Heart left ventricle (tissue), 16 donors: ENCODE measurements at regions not wholly inside any gene's neighbourhood (a gene's known extent, or its start where the extent isn't known, plus 50 kb on each side); places are given as distances from the start of the nearest gene placed in this dataset.

Experiments
- ATAC-seq, 4 donors: fragments of 200-7000 bp; cut with Tn5 transposase; one replicate each; pipeline ENCODE4 v1.9.1; 2020 to 2022; ENCODE audit warnings: moderate library complexity in 4 of 4, mild to moderate bottlenecking in 3 of 4, moderate number of reproducible peaks in 1 of 4
- DNase-seq, 5 donors: peaks; one replicate each; pipeline ENCODE4 v3.0.0-alpha.2; 2020
- H3K27ac ChIP-seq, 12 donors: fragments of 200-600 bp; sonication (generic) in 4 of 12; one replicate each; pipeline versions ENCODE4 v1.5.0 to v1.8.0; 2016 to 2022; ENCODE audit warnings: mild to moderate bottlenecking in 2 of 12
- H3K27me3 ChIP-seq, 9 donors: fragments of 200-600 bp; sonication (generic) in 2 of 9; one replicate each; pipeline versions ENCODE4 v1.5.1 to v1.8.0; 2016 to 2022; ENCODE audit warnings: mild to moderate bottlenecking in 3 of 9
- H3K36me3 ChIP-seq, 9 donors: fragments of 200-600 bp; sonication (generic) in 2 of 9; one replicate each; pipeline versions ENCODE4 v1.5.0 to v1.8.0; 2018 to 2022; ENCODE audit warnings: mild to moderate bottlenecking in 2 of 9
- H3K4me1 ChIP-seq, 12 donors: fragments of 200-600 bp; sonication (generic) in 4 of 12; one replicate each; pipeline versions ENCODE4 v1.5.0 to v1.8.0; 2016 to 2022; ENCODE audit warnings: mild to moderate bottlenecking in 3 of 12
- H3K4me3 ChIP-seq, 12 donors: fragments of 200-600 bp; sonication (generic) in 4 of 12; one replicate each; pipeline versions ENCODE4 v1.5.0 to v1.8.0; 2017 to 2022; ENCODE audit warnings: mild to moderate bottlenecking in 9 of 12, moderate library complexity in 4 of 12
- H3K9me3 ChIP-seq, 12 donors: fragments of 200-600 bp; sonication (generic) in 4 of 12; one replicate each; pipeline versions ENCODE4 v1.5.0 to v1.8.0; 2016 to 2022; ENCODE audit warnings: mild to moderate bottlenecking in 1 of 12
- POLR2A ChIP-seq, 2 donors: fragments of 450-650 bp; IDR thresholded peaks; one replicate each; pipeline ENCODE4 v1.6.1; 2017; ENCODE audit warnings: antibody characterized with exemption in 2 of 2, mild to moderate bottlenecking in 2 of 2, moderate library complexity in 2 of 2
- WGBS, 4 donors: extraction: QIAGEN DNeasy Blood & Tissue Kit in 2 of 4; methylation state at CpG; one replicate each; pipeline versions ENCODE4 v1.1.5 to v1.1.7; 2013 to 2018; 5-methylcytosine and 5-hydroxymethylcytosine counted together
- intact Hi-C, 10 donors: fragments of 100-400 bp; cut with DNase I; formaldehyde crosslinking; loops; one replicate each; pipeline versions ENCODE4 v1.11.1 to v1.14.2; 2022
- TF ChIP-seq, protein P1 (sequence below), 12 donors: fragments of 200-600 bp; sonication (generic) in 4 of 12; IDR thresholded peaks; one replicate each; pipeline versions ENCODE4 v1.5.0 to v1.8.0; 2018 to 2022; ENCODE audit warnings: antibody characterized with exemption in 12 of 12, mild to moderate bottlenecking in 5 of 12
- donor health status: ischemic (EF 13 %, LVEDD 7.1; RV severe dilation, severe dysfunction).
- donor health status: healthy with polysubstance abuse.
- donor health status: DM: no; HTN: yes; CAD: no.
- donor health status: DM: no; HTN: no; CAD: no.
- donor health status: ischemic (EF 25% LVEDD 6.9; RV normal size, moderate dysfunction).
- donor health status: ischemic (EF 25% LVEDD 5.7; RV mildly dilated, moderate dysfunction).
- donor health status: healthy.
- donor health status: DM: yes; HTN: yes; CAD: no.
- donor health status: ischemic (EF 35%, LVEDD 5.7; RV mildly dilated, moderate dysfunction).
- donor health status: nonischemic (EF 11% LVEDD 7.7; RV severe dilation, severe dysfunction).
- donor health status: DM: yes; HTN: yes; CAD: no.
- donor health status: PGD.
- donor health status: ischemic (EF 29% LVEDD 5.4; RV normal size, mild dysfunction).
- donor health status: nonischemic (EF 23%, LVEDD 6.1; RV moderate dilation, normal function).

DNA sequence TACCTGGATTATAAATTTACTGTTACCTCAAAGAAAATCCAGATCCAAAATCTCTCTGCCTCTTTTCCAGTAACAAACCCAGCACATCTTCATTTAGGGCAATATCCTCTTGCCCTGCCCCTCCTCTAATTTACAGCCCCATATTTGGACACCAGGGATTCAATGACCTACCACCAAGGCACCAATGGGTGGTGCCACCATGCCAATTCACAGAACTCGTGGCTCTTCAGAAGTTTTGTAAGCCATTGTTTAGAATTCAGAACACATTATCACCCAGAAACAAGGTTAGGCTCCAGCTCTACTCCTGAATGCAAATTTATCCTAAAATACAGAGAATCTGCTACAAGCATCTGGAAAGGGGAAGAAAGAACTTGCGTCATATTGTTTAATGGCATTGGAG is 67.8 kb upstream of the SASH1 start:
- no peak for ATAC-seq
- WGBS, 4 donors = 77 to 90% (median 87%) methylated on average over 2 of the region's 2 CpGs
- TF ChIP-seq, protein P1, sequence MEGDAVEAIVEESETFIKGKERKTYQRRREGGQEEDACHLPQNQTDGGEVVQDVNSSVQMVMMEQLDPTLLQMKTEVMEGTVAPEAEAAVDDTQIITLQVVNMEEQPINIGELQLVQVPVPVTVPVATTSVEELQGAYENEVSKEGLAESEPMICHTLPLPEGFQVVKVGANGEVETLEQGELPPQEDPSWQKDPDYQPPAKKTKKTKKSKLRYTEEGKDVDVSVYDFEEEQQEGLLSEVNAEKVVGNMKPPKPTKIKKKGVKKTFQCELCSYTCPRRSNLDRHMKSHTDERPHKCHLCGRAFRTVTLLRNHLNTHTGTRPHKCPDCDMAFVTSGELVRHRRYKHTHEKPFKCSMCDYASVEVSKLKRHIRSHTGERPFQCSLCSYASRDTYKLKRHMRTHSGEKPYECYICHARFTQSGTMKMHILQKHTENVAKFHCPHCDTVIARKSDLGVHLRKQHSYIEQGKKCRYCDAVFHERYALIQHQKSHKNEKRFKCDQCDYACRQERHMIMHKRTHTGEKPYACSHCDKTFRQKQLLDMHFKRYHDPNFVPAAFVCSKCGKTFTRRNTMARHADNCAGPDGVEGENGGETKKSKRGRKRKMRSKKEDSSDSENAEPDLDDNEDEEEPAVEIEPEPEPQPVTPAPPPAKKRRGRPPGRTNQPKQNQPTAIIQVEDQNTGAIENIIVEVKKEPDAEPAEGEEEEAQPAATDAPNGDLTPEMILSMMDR (IDR thresholded peaks at IDR 0.05) = no peak
- no peak for TF ChIP-seq POLR2A (IDR thresholded peaks at IDR 0.05)
- no peak overlapping the region for H3K4me3 ChIP-seq
- H3K27me3 ChIP-seq = peaks cover 0 to 5% (median 0%) of the 10 kb centered on the region in 9 donors
- H3K27ac ChIP-seq = no peak overlapping the region
- H3K36me3 ChIP-seq = no peaks in the 10 kb centered on the region
- H3K4me1 ChIP-seq = peaks cover 0 to 7% (median 0%) of the 10 kb centered on the region in 12 donors
- intact Hi-C loops = loop anchor here in 1 of 10 donors (10.0 kb wide), 1 partner anchor 190 kb away; no protein-coding TSS in a partner anchor
- no peak for DNase-seq
- H3K9me3 ChIP-seq = no peaks in the 10 kb centered on the region

DNA sequence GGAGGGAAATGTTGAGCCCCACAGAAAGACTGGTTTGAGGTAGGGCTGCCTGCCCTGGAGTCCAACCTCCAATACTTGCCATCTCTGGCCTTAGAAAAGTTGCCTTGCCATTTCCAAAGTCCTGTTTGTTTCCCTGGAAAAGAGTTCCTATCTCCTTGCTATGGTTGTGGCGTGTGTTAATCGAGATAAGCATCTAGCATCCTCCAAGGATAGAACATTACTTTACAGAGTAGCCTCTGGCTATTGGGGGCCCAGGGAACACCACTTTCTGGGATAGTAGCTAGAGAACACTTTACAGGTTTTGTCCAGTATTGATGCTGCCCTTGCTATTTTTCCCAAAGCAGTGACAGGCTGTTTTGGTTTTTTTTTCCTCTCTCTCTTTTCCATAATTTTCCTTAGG is 57.4 kb upstream of the SASH1 start:
- DNase-seq = no peak
- no peak overlapping the region for H3K27ac ChIP-seq
- intact Hi-C loops = no loop called here
- no peak overlapping the region for H3K4me3 ChIP-seq
- no peaks in the 10 kb centered on the region for H3K9me3 ChIP-seq
- H3K36me3 ChIP-seq = no peaks in the 10 kb centered on the region
- no peak for ATAC-seq
- TF ChIP-seq, protein P1 (IDR thresholded peaks at IDR 0.05) = no peak
- no peak for TF ChIP-seq POLR2A (IDR thresholded peaks at IDR 0.05)
- H3K27me3 ChIP-seq = no peaks in the 10 kb centered on the region
- peaks cover 0 to 9% (median 2%) of the 10 kb centered on the region in 12 donors for H3K4me1 ChIP-seq
- WGBS, 4 donors = 79 to 95% (median 84%) methylated on average over 2 of the region's 2 CpGs

DNA sequence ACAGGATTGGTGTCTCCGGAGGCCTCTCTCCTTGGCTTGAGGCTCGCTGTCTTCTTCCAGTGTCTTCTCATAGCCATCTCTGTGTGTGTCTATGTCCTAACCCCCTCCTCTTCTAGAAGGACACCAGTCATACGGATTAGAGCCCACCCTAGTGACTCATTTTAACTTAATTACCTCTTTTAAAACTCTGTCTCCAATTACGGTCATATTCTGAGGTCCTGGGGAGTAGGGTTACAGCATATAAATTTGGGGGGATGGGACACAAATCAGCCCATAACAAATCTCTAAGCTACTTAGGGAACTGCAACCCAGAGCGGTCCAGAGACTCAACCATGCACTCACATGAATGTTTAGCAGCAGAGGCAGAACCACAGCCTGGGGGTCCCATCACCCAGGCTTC is 56.1 kb upstream of the SASH1 start:
- Histone ChIP-seq H3K27ac (no peak overlapping the region), H3K4me3 (no peak overlapping the region), H3K9me3 (no peaks in the 10 kb centered on the region), H3K27me3 (no peaks in the 10 kb centered on the region), H3K4me1 (peaks cover 0 to 14% (median 3%) of the 10 kb centered on the region in 12 donors), H3K36me3 (no peaks in the 10 kb centered on the region)
- no peak for ATAC-seq
- no peak for TF ChIP-seq POLR2A (IDR thresholded peaks at IDR 0.05)
- TF ChIP-seq, protein P1 (IDR thresholded peaks at IDR 0.05) = no peak
- intact Hi-C loops = no loop called here
- WGBS, 4 donors = 89 to 97% (median 93%) methylated on average over 5 of the region's 5 CpGs
- DNase-seq = no peak

DNA sequence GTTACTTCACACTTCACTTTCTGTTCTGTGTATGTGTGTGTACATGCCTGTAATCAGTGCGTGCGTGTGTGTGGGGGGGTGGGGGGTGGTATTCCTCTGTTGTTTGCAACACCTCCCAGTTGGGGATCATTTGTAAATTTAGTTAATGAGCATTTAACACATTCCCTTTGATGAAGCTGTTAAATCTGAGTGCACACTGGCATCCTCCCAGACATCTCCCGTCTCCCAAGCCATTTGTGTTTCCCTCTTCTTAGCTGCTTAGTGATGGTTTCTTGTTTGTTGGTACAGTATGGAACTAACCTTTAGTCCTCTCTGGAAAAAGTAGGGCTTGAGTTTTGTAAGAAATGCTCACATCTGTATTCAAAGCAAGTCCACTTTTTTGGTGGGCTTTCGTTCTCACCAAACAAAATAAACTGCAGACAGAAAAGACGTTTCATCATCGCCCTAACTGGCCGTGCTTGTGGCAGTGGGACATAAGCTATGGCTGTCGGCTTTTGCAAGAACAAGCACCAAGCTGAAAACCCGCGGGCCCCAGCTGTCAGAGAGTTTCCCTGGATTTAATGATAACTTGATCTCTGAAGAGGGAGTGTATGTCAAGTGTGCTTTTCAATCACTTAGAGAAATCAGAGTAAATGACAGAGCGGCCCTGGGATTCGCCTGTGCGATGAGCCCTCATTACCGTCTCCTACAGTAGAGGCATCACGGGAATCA is 54.9 kb upstream of the SASH1 start:
- Histone ChIP-seq H3K27ac (peak overlapping the region in 7 of 12 donors; percentile 2 to 64 (median 48)), H3K4me1 (peaks cover 0 to 26% (median 7%) of the 10 kb centered on the region in 12 donors), H3K9me3 (no peaks in the 10 kb centered on the region), H3K4me3 (no peak overlapping the region), H3K36me3 (no peaks in the 10 kb centered on the region), H3K27me3 (no peaks in the 10 kb centered on the region)
- TF ChIP-seq, protein P1 (IDR thresholded peaks at IDR 0.05) = no peak
- TF ChIP-seq POLR2A (IDR thresholded peaks at IDR 0.05) = no peak
- ATAC-seq = no peak
- DNase-seq = no peak
- intact Hi-C loops = no loop called here
- WGBS, 4 donors = 75 to 85% (median 82%) methylated on average over 15 of the region's 15 CpGs
